Right lobe of liver (tissue), 6 donors: ENCODE measurements at regions not wholly inside any gene's neighbourhood (a gene's known extent, or its start where the extent isn't known, plus 50 kb on each side); places are given as distances from the start of the nearest gene placed in this dataset.

ENCODE experiments used
- ATAC-seq, 4 donors: fragments of 200-7000 bp; cut with Tn5 transposase; one replicate each; pipeline ENCODE4 v1.9.1; 2020; ENCODE audit warnings: mild to moderate bottlenecking in 4 of 4, moderate library complexity in 4 of 4
- DNase-seq, 3 donors: peaks; one replicate each; pipeline ENCODE4 v3.0.0-alpha.2; 2020
- H3K27ac ChIP-seq, 3 donors: fragments of 200-600 bp; one replicate each; pipeline ENCODE4 v1.8.0; 2022
- H3K27me3 ChIP-seq, 2 donors: fragments of 200-600 bp; one replicate each; pipeline ENCODE4 v1.8.0; 2022
- H3K36me3 ChIP-seq, 4 donors: fragments of 200-600 bp; sonication (generic) in 1 of 4; one replicate each; pipeline versions ENCODE4 v1.5.1 to v1.8.0; 2017 to 2022; ENCODE audit warnings: control low read depth in 1 of 4
- H3K4me1 ChIP-seq, 4 donors: fragments of 200-600 bp; sonication (generic) in 1 of 4; one replicate each; pipeline versions ENCODE4 v1.5.1 to v1.8.0; 2017 to 2022; ENCODE audit warnings: control low read depth in 1 of 4
- H3K4me3 ChIP-seq, 3 donors: fragments of 200-600 bp; one replicate each; pipeline ENCODE4 v1.8.0; 2022
- H3K9me3 ChIP-seq, 4 donors: fragments of 200-600 bp; sonication (generic) in 1 of 4; one replicate each; pipeline versions ENCODE4 v1.5.1 to v1.8.0; 2017 to 2022; ENCODE audit warnings: control low read depth in 1 of 4
- CTCF ChIP-seq, 4 donors: fragments of 200-600 bp in 3 of 4; fragments of 450-650 bp in 1 of 4; IDR thresholded peaks; one replicate each; pipeline versions ENCODE4 v1.5.1 to v1.8.0; 2016 to 2022; ENCODE audit warnings: antibody characterized with exemption in 4 of 4, mild to moderate bottlenecking in 2 of 4
- POLR2A ChIP-seq: fragments of 450-650 bp; IDR thresholded peaks from one replicate; pipeline ENCODE4 v1.6.1; 2017; ENCODE audit warnings: antibody characterized with exemption, mild to moderate bottlenecking
- WGBS: methylation state at CpG from one replicate; pipeline ENCODE4 v1.1.6; 2018; ENCODE audit warnings: low coverage, low lambda C conversion rate; ENCODE audit not compliant: insufficient coverage; ENCODE audit errors: missing lambda C conversion rate; 5-methylcytosine and 5-hydroxymethylcytosine counted together
- intact Hi-C, 2 donors: fragments of 100-400 bp; cut with DNase I; formaldehyde crosslinking; loops; one replicate each; pipeline versions ENCODE4 v1.11.2 to v1.14.1; 2022
- donor health status: DM: no; HTN: yes; CAD: no.
- donor health status: DM: no; HTN: no; CAD: no.
- donor health status: DM: no; HTN: no; CAD: no.
- donor health status: DM: no; HTN: yes; CAD: no.
- donor health status: DM: no; HTN: yes; CAD: no.

GRCh38 chr12:75703131-75703530 is 191.7 kb upstream of the KRR1 start:
- Histone ChIP-seq H3K4me3 (no peak overlapping the region), H3K9me3 (no peaks in the 10 kb centered on the region), H3K27ac (no peak overlapping the region), H3K4me1 (no peaks in the 10 kb centered on the region), H3K27me3 (no peaks in the 10 kb centered on the region), H3K36me3 (no peaks in the 10 kb centered on the region)
- ATAC-seq = no peak
- intact Hi-C loops = no loop called here
- TF ChIP-seq POLR2A (no peak), CTCF (IDR thresholded peaks at IDR 0.05) (no peak)
- DNase-seq = no peak

- TF ChIP-seq CTCF (IDR thresholded peaks at IDR 0.05) (no peak), POLR2A (no peak)
- no peak overlapping the region for H3K27ac ChIP-seq
- H3K36me3 ChIP-seq = no peaks in the 10 kb centered on the region
- DNase-seq (no peak), ATAC-seq (no peak)
- 52% methylated on average over 5 of the region's 5 CpGs for WGBS
- intact Hi-C loops = no loop called here
- no peaks in the 10 kb centered on the region for H3K27me3 ChIP-seq
- H3K9me3 ChIP-seq = no peaks in the 10 kb centered on the region
- H3K4me3 ChIP-seq = no peak overlapping the region
- H3K4me1 ChIP-seq = no peaks in the 10 kb centered on the region
Observed at GRCh38 chr12:75702477-75703093, 191.2 kb upstream of the KRR1 start.

- intact Hi-C loops = no loop called here
- Histone ChIP-seq H3K27ac (no peak overlapping the region), H3K27me3 (no peaks in the 10 kb centered on the region), H3K9me3 (no peaks in the 10 kb centered on the region), H3K4me3 (no peak overlapping the region), H3K4me1 (no peaks in the 10 kb centered on the region), H3K36me3 (no peaks in the 10 kb centered on the region)
- TF ChIP-seq CTCF (IDR thresholded peaks at IDR 0.05) (no peak), POLR2A (no peak)
- WGBS = 90% methylated on average over 2 of the region's 2 CpGs
- ATAC-seq = no peak
- no peak for DNase-seq
Observed at GRCh38 chr12:75701859-75702258, 190.4 kb upstream of the KRR1 start.

GRCh38 chr12:75699728-75700496 is 188.5 kb upstream of the KRR1 start:
- H3K27ac ChIP-seq = no peak overlapping the region
- no peaks in the 10 kb centered on the region for H3K27me3 ChIP-seq
- ATAC-seq (peak; percentile 58 to 82 (median 68)), DNase-seq (no peak)
- H3K36me3 ChIP-seq = no peaks in the 10 kb centered on the region
- H3K9me3 ChIP-seq = no peaks in the 10 kb centered on the region
- intact Hi-C loops = no loop called here
- H3K4me1 ChIP-seq = no peaks in the 10 kb centered on the region
- H3K4me3 ChIP-seq = no peak overlapping the region
- TF ChIP-seq POLR2A (no peak), CTCF (IDR thresholded peaks at IDR 0.05) (no peak)
- 61% methylated on average over 7 of the region's 7 CpGs for WGBS
